Prostate gland (tissue), 2 donors: ENCODE measurements at regions not wholly inside any gene's neighbourhood (a gene's known extent, or its start where the extent isn't known, plus 50 kb on each side); places are given as distances from the start of the nearest gene placed in this dataset.

ENCODE experiments used
- DNase-seq: peaks from one replicate; pipeline ENCODE4 v3.0.0-alpha.2; 2019; ENCODE audit warnings: low spot score
- H3K27ac ChIP-seq, 2 donors: fragments of 200-600 bp; sonication (generic); 2 replicates each; pipeline ENCODE4 v1.5.1; 2017 to 2019
- H3K27me3 ChIP-seq: fragments of 200-600 bp; sonication (generic); replicated peaks from 2 replicates; pipeline ENCODE4 v1.5.1; 2019; ENCODE audit not compliant: insufficient read depth
- H3K36me3 ChIP-seq, 2 donors: fragments of 200-600 bp; sonication (generic); 1 replicate in 1 of 2; 2 replicates in 1 of 2; pipeline versions ENCODE4 v1.5.1 to v1.8.1; 2017 to 2019
- H3K4me1 ChIP-seq: fragments of 200-600 bp; sonication (generic); replicated peaks from 2 replicates; pipeline ENCODE4 v1.5.1; 2019
- H3K4me3 ChIP-seq, 2 donors: fragments of 200-600 bp; sonication (generic); 2 replicates each; pipeline ENCODE4 v1.5.1; 2017 to 2019
- H3K9me3 ChIP-seq: fragments of 200-600 bp; sonication (generic); 2 replicates; pipeline ENCODE4 v1.5.1; 2017
- CTCF ChIP-seq, 4 experiments: fragments of 200-600 bp in 2 of 4; fragments of 450-650 bp in 2 of 4; sonication (generic) in 2 of 4; IDR thresholded peaks; 1 replicate in 3 of 4; 2 replicates in 1 of 4; pipeline ENCODE4 v1.5.1; 2016 to 2019; ENCODE audit warnings: antibody characterized with exemption in 4 of 4, mild to moderate bottlenecking in 2 of 4, moderate library complexity in 2 of 4
- POLR2A ChIP-seq: fragments of 450-650 bp; IDR thresholded peaks from one replicate; pipeline ENCODE4 v1.6.1; 2016; ENCODE audit warnings: antibody characterized with exemption, mild to moderate bottlenecking
- POLR2AphosphoS5 ChIP-seq: sonication (generic); formaldehyde crosslinking; IDR thresholded peaks from one replicate; pipeline ENCODE4 v1.6.1; 2017; ENCODE audit warnings: antibody characterized with exemption
- WGBS: methylation state at CpG from one replicate; pipeline ENCODE4 v1.1.5; 2018; 5-methylcytosine and 5-hydroxymethylcytosine counted together
- intact Hi-C: fragments of 100-400 bp; cut with DNase I; formaldehyde crosslinking; loops from one replicate; pipeline ENCODE4 v1.14.2; 2022

GRCh38 chr4:38318737-38319455, 345.1 kb upstream of the KLF3 start:
- Histone ChIP-seq H3K36me3 (no peaks in the 10 kb centered on the region), H3K4me1 (peaks cover 2% of the 10 kb centered on the region), H3K27me3 (no peaks in the 10 kb centered on the region), H3K4me3 (peak overlapping the region in 1 of 2 donors; percentile 11), H3K27ac (peak overlapping the region; percentile 70 to 77), H3K9me3 (no peaks in the 10 kb centered on the region)
- peak; percentile 91 for DNase-seq
- intact Hi-C loops: loop anchor here (2.0 to 5.0 kb wide), 3 partner anchors 132 to 413 kb away; no protein-coding TSS in a partner anchor
- 2% methylated on average over 22 of the region's 22 CpGs for WGBS
- peak; percentile 28 for TF ChIP-seq POLR2A
- peak in 3 of 4 experiments; percentile 12 to 36 (median 36) for TF ChIP-seq CTCF (IDR thresholded peaks at IDR 0.05)
- TF ChIP-seq POLR2AphosphoS5: peak; percentile 84

- peaks cover 2% of the 10 kb centered on the region for H3K4me1 ChIP-seq
- 24% methylated on average over 17 of the region's 17 CpGs for WGBS
- intact Hi-C loops: loop anchor here (2.0 to 5.0 kb wide), 4 partner anchors 132 to 413 kb away; no protein-coding TSS in a partner anchor
- H3K4me3 ChIP-seq: no peak overlapping the region
- peak; percentile 85 for TF ChIP-seq POLR2AphosphoS5
- TF ChIP-seq POLR2A: no peak
- TF ChIP-seq CTCF (IDR thresholded peaks at IDR 0.05): peak; percentile 95 to 96 (median 96)
- no peaks in the 10 kb centered on the region for H3K9me3 ChIP-seq
- peak overlapping the region; percentile 70 to 77 for H3K27ac ChIP-seq
- no peaks in the 10 kb centered on the region for H3K36me3 ChIP-seq
- H3K27me3 ChIP-seq: no peaks in the 10 kb centered on the region
- DNase-seq: peak; percentile 92
These were observed 344.3 kb upstream of the KLF3 start for GRCh38 chr4:38319456-38320342.

- TF ChIP-seq POLR2A: no peak
- no peak for TF ChIP-seq POLR2AphosphoS5
- TF ChIP-seq CTCF (IDR thresholded peaks at IDR 0.05): no peak
- Histone ChIP-seq H3K9me3 (no peaks in the 10 kb centered on the region), H3K27me3 (no peaks in the 10 kb centered on the region), H3K27ac (peak overlapping the region; percentile 31 to 77), H3K4me3 (no peak overlapping the region), H3K4me1 (peaks cover 2% of the 10 kb centered on the region), H3K36me3 (no peaks in the 10 kb centered on the region)
- no peak for DNase-seq
- intact Hi-C loops: loop anchor here (5.0 kb wide), 1 partner anchor 253 kb away; no protein-coding TSS in a partner anchor
- WGBS: 69% methylated on average over 5 of the region's 5 CpGs
These were observed 343.7 kb upstream of the KLF3 start for GRCh38 chr4:38320343-38320695.

- no peak overlapping the region for H3K27ac ChIP-seq
- H3K4me3 ChIP-seq: no peak overlapping the region
- no peaks in the 10 kb centered on the region for H3K9me3 ChIP-seq
- H3K36me3 ChIP-seq: no peaks in the 10 kb centered on the region
- WGBS: 79% methylated on average over 4 of the region's 4 CpGs
- DNase-seq: no peak
- intact Hi-C loops: loop anchor here (5.0 kb wide), 1 partner anchor 254 kb away; no protein-coding TSS in a partner anchor
- H3K4me1 ChIP-seq: peaks cover 2% of the 10 kb centered on the region
- TF ChIP-seq POLR2A: no peak
- no peaks in the 10 kb centered on the region for H3K27me3 ChIP-seq
These were observed 343.2 kb upstream of the KLF3 start for GRCh38 chr4:38320833-38321232.

GRCh38 chr4:38322714-38323113, 341.3 kb upstream of the KLF3 start:
- no peak for TF ChIP-seq POLR2AphosphoS5
- TF ChIP-seq CTCF (IDR thresholded peaks at IDR 0.05): no peak
- TF ChIP-seq POLR2A: no peak
- intact Hi-C loops: loop anchor here (5.0 kb wide), 1 partner anchor 255 kb away; no protein-coding TSS in a partner anchor
- Histone ChIP-seq H3K36me3 (no peaks in the 10 kb centered on the region), H3K9me3 (no peaks in the 10 kb centered on the region), H3K4me3 (no peak overlapping the region), H3K27me3 (no peaks in the 10 kb centered on the region), H3K27ac (no peak overlapping the region), H3K4me1 (peaks cover 2% of the 10 kb centered on the region)
- 50% methylated on average over 4 of the region's 4 CpGs for WGBS
- no peak for DNase-seq
